Endothelial cell of umbilical vein (primary cell): ENCODE measurements at regions not wholly inside any gene's neighbourhood (a gene's known extent, or its start where the extent isn't known, plus 50 kb on each side); places are given as distances from the start of the nearest gene placed in this dataset.

ENCODE experiments used
- BruUV-seq: library from RNA; stranded (reverse); fragments of 400-500 nt; replicated peaks from 2 replicates; lab custom pipeline; 2021; lab: Mats Ljungman, UMichigan
- CTCF ChIA-PET: fragments of 300-600, 350-600 bp; sonication (Branson Sonifier 250); formaldehyde crosslinking; loops from one replicate; lab custom pipeline; 2021; ENCODE audit warnings: antibody characterized with exemption, inconsistent platforms; lab: Charles Lee
- POLR2A ChIA-PET: fragments of 300-600, 350-600 bp; sonication (Branson Sonifier 250); formaldehyde crosslinking; loops from one replicate; lab custom pipeline; 2021; ENCODE audit warnings: antibody characterized with exemption, inconsistent platforms; lab: Charles Lee
- DNase-seq: peaks from one replicate; pipeline ENCODE4 v3.0.0-alpha.2; 2011; ENCODE audit warnings: low read depth, low spot score
- FAIRE-seq: peaks from 2 replicates; lab custom pipeline; 2011; peaks lifted over from hg19 to GRCh38; lab: Jason Lieb, UNC
- H2AFZ ChIP-seq: 2 replicates; pipeline ENCODE4 v1.6.0; 2012; ENCODE audit warnings: low read depth, low read length, control low read depth, inconsistent platforms
- H3K27ac ChIP-seq: 2 replicates; pipeline ENCODE4 v1.5.1; 2011; ENCODE audit warnings: low read depth, mild to moderate bottlenecking, control low read depth, low read length, moderate library complexity; ENCODE audit not compliant: insufficient read depth
- H3K27me3 ChIP-seq, 2 experiments: 2 replicates each; pipeline versions ENCODE4 v1.6.0 to v1.6.1; 2011; ENCODE audit warnings: low read length in 2 of 2, mixed read lengths in 1 of 2; ENCODE audit not compliant: control insufficient read depth in 2 of 2, insufficient read depth in 2 of 2
- H3K36me3 ChIP-seq, 2 experiments: 2 replicates in 1 of 2; 3 replicates in 1 of 2; pipeline ENCODE4 v1.5.1; 2011; ENCODE audit warnings: low read length in 2 of 2, mild to moderate bottlenecking in 1 of 2, moderate library complexity in 1 of 2; ENCODE audit not compliant: control insufficient read depth in 2 of 2, insufficient read depth in 2 of 2; ENCODE audit errors: extremely low read depth in 1 of 2
- H3K4me1 ChIP-seq: 3 replicates; pipeline ENCODE4 v1.5.1; 2011; ENCODE audit warnings: mild to moderate bottlenecking, low read length; ENCODE audit not compliant: control insufficient read depth, insufficient read depth; ENCODE audit errors: extremely low read depth
- H3K4me2 ChIP-seq: 2 replicates; pipeline ENCODE4 v1.6.1; 2011; ENCODE audit warnings: low read length, control low read depth, mixed read lengths; ENCODE audit not compliant: insufficient read depth
- H3K4me3 ChIP-seq, 3 experiments: fragments of 200-600 bp in 1 of 3; sonication (generic), shearing (Covaris generic) in 1 of 3; replicated peaks in 1 of 3; 2 replicates each; pipeline ENCODE4 v1.5.1; 2011 to 2016; ENCODE audit warnings: control low read depth in 3 of 3, low read length in 3 of 3, mild to moderate bottlenecking in 2 of 3, inconsistent platforms in 1 of 3, low read depth in 1 of 3, moderate library complexity in 1 of 3; ENCODE audit not compliant: insufficient read depth in 1 of 3
- H3K79me2 ChIP-seq: 2 replicates; pipeline ENCODE4 v1.6.0; 2012; ENCODE audit warnings: low read length, inconsistent platforms; ENCODE audit not compliant: control insufficient read depth, insufficient read depth
- H3K9ac ChIP-seq: replicated peaks from 2 replicates; pipeline ENCODE3; 2011; ENCODE audit warnings: low read length, control low read depth; ENCODE audit not compliant: insufficient read depth; ENCODE audit errors: extremely low read depth
- H3K9me1 ChIP-seq: replicated peaks from 3 replicates; pipeline ENCODE4 v1.6.0; 2011; ENCODE audit warnings: mild to moderate bottlenecking, low read length; ENCODE audit not compliant: control insufficient read depth, insufficient read depth; ENCODE audit errors: extremely low read depth
- H3K9me3 ChIP-seq: replicated peaks from 2 replicates; pipeline ENCODE4 v1.5.1; 2012; ENCODE audit warnings: low read length, inconsistent platforms; ENCODE audit not compliant: control insufficient read depth, insufficient read depth
- H4K20me1 ChIP-seq: replicated peaks from 2 replicates; pipeline ENCODE3; 2011; ENCODE audit warnings: mild to moderate bottlenecking, low read length; ENCODE audit not compliant: control insufficient read depth, insufficient read depth; ENCODE audit errors: extremely low read depth
- CTCF ChIP-seq, 2 donors: IDR thresholded peaks; 1 replicate in 1 of 2; 2 replicates in 1 of 2; pipeline ENCODE4 v1.5.1; 2011; ENCODE audit warnings: low read length in 2 of 2, mild to moderate bottlenecking in 2 of 2, moderate library complexity in 2 of 2, control low read depth in 1 of 2, inconsistent platforms in 1 of 2, low read depth in 1 of 2; ENCODE audit not compliant: insufficient read depth in 1 of 2; ENCODE audit errors: extremely low read depth in 1 of 2
- EZH2 ChIP-seq: IDR thresholded peaks from 2 replicates; pipeline ENCODE4 v1.6.1; 2012; ENCODE audit warnings: borderline replicate concordance, low read depth, mild to moderate bottlenecking, moderate library complexity, low read length, inconsistent platforms; ENCODE audit not compliant: severe bottlenecking
- FOS ChIP-seq: IDR thresholded peaks from 2 replicates; pipeline ENCODE4 v1.6.1; 2011; ENCODE audit warnings: mild to moderate bottlenecking, low read length, moderate library complexity, borderline replicate concordance; ENCODE audit not compliant: insufficient read depth
- GATA2 ChIP-seq: IDR thresholded peaks from 2 replicates; pipeline ENCODE4 v1.7.0; 2011; ENCODE audit warnings: low read depth, mild to moderate bottlenecking, moderate library complexity, mixed read lengths, low read length; ENCODE audit not compliant: insufficient read length, insufficient read depth
- MAX ChIP-seq: IDR thresholded peaks from 2 replicates; pipeline ENCODE4 v1.6.1; 2011; ENCODE audit not compliant: insufficient read depth, insufficient read length
- MYC ChIP-seq: IDR thresholded peaks from one replicate; pipeline ENCODE4 v1.6.1; 2011; ENCODE audit warnings: mild to moderate bottlenecking, low read depth, low read length
- POLR2A ChIP-seq: IDR thresholded peaks from 2 replicates; pipeline ENCODE4 v1.6.1; 2012; ENCODE audit warnings: low read depth, mild to moderate bottlenecking, control low read depth, low read length
- POLR2AphosphoS5 ChIP-seq: IDR thresholded peaks from 2 replicates; pipeline ENCODE4 v1.6.1; 2012; ENCODE audit warnings: low read depth, mild to moderate bottlenecking, control low read depth, low read length, moderate library complexity; ENCODE audit not compliant: insufficient read depth
- dilution Hi-C: fragments of 300-500 bp; cut with MboI; formaldehyde crosslinking; loops from one replicate; pipeline ENCODE4 v1.15.0; 2019; ENCODE audit warnings: low sequenced_read_pairs; ENCODE audit not compliant: extremely low pct_ligation_motif_present
- intact Hi-C: fragments of 100-400 bp; cut with micrococcal nuclease; formaldehyde crosslinking; loops from one replicate; pipeline ENCODE4 v1.10.0; 2022

DNA sequence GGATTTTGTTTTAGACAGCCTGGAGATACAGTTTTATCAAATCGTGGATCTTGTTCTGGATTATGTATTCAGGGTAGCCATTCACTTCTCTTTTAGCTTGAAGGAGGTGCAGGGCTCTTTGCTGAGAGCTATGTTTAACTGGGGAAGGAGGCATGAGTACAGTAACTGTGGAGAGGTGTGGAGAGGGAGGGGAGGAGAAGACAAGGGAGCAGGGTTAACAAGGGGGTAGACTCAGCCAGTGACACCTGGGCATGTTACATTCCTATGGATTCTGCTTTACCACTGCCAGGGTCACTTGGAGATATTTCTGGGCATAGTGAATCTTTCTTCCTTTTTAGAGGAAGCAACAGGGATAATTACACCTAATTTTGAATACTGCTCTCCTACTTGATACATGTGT, 536.0 kb downstream of the TMEM135 start:
- POLR2A ChIA-PET = no interaction called here
- intact Hi-C loops = no loop called here

GRCh38 chr11:87572881-87573280, 535.1 kb downstream of the TMEM135 start:
- ChIA-PET POLR2A (no interaction called here), CTCF (no interaction called here)
- dilution Hi-C loops = no loop called here
- Histone ChIP-seq H3K4me1 (no peaks in the 10 kb centered on the region), H3K9ac (no peak overlapping the region), H3K36me3 (no peaks in the 10 kb centered on the region), H3K4me2 (no peak overlapping the region), H3K4me3 (no peak overlapping the region), H4K20me1 (no peaks in the 10 kb centered on the region), H3K27me3 (no peaks in the 10 kb centered on the region), H3K9me1 (no peaks in the 10 kb centered on the region), H3K79me2 (no peaks in the 10 kb centered on the region), H2AFZ (no peak overlapping the region), H3K27ac (no peak overlapping the region), H3K9me3 (no peaks in the 10 kb centered on the region)
- FAIRE-seq (no peak), DNase-seq (no peak)
- TF ChIP-seq MAX (no peak), MYC (no peak), EZH2 (no peak), GATA2 (no peak), FOS (no peak), CTCF (IDR thresholded peaks at IDR 0.05; ENCODE audit: extremely low read depth in 1 of 2, insufficient read depth in 1 of 2, low read depth in 1 of 2, low read length in 2 of 2) (no peak), POLR2AphosphoS5 (no peak), POLR2A (no peak)
- BruUV-seq = no TSS peak
- intact Hi-C loops = no loop called here

More for the DNA sequence above, 536.0 kb downstream of the TMEM135 start:
- TF ChIP-seq MAX = no peak
- TF ChIP-seq EZH2 = no peak
- TF ChIP-seq MYC = no peak
- H2AFZ ChIP-seq = no peak overlapping the region
- H3K9ac ChIP-seq = no peak overlapping the region
- CTCF ChIA-PET = no interaction called here
- H3K4me1 ChIP-seq = no peaks in the 10 kb centered on the region
- FAIRE-seq = no peak
- DNase-seq = no peak
- no peaks in the 10 kb centered on the region for H3K79me2 ChIP-seq
- no peak overlapping the region for H3K27ac ChIP-seq
- no peaks in the 10 kb centered on the region for H3K36me3 ChIP-seq
- no peaks in the 10 kb centered on the region for H4K20me1 ChIP-seq
- BruUV-seq = no TSS peak
- H3K27me3 ChIP-seq = no peaks in the 10 kb centered on the region
- no peak overlapping the region for H3K4me2 ChIP-seq
- no peaks in the 10 kb centered on the region for H3K9me3 ChIP-seq
- H3K4me3 ChIP-seq = no peak overlapping the region
- H3K9me1 ChIP-seq = no peaks in the 10 kb centered on the region
- dilution Hi-C loops = no loop called here
